Activated CD4-positive, alpha-beta T cell treated with anti-CD3 and anti-CD28 coated beads for 4 hours (primary cell): ENCODE measurements at regions not wholly inside any gene's neighbourhood (a gene's known extent, or its start where the extent isn't known, plus 50 kb on each side); places are given as distances from the start of the nearest gene placed in this dataset.
"Not testable (repeated sequence)": the region's sequence is repeated elsewhere in the genome, so short reads cannot be mapped to it uniquely, and the experiment has no call there.

ENCODE experiments used
- DNase-seq, 2 donors: peaks; one replicate each; pipeline ENCODE4 v3.0.0-alpha.2; 2020

- DNase-seq = no peak
Measured at GRCh38 chr9:33695856-33696255, 99.5 kb upstream of the PRSS3 start.

GRCh38 chr9:33697171-33697570, 98.2 kb upstream of the PRSS3 start:
- DNase-seq = no peak

GRCh38 chr9:33698267-33698666, 97.1 kb upstream of the PRSS3 start:
- no peak for DNase-seq

GRCh38 chr9:33700940-33701339, 94.4 kb upstream of the PRSS3 start:
- not testable (repeated sequence) for DNase-seq

- DNase-seq = no peak
Measured at GRCh38 chr9:33703430-33704102, 91.8 kb upstream of the PRSS3 start.

GRCh38 chr9:33705440-33705839, 89.9 kb upstream of the PRSS3 start:
- not testable (repeated sequence) for DNase-seq

GRCh38 chr9:33708441-33708840, 86.9 kb upstream of the PRSS3 start:
- DNase-seq = no peak

- no peak for DNase-seq
Measured at GRCh38 chr9:33709269-33709668, 86.1 kb upstream of the PRSS3 start.

GRCh38 chr9:33711418-33711817, 83.9 kb upstream of the PRSS3 start:
- not testable (repeated sequence) for DNase-seq

- DNase-seq = no peak
Measured at GRCh38 chr9:33714989-33715388, 80.4 kb upstream of the PRSS3 start.

GRCh38 chr9:33718987-33719386, 76.4 kb upstream of the PRSS3 start:
- DNase-seq = no peak

- peak in 1 of 2 donors; percentile 29 for DNase-seq
Measured at GRCh38 chr9:33719581-33720374, 75.6 kb upstream of the PRSS3 start.

- DNase-seq = peak; percentile 85 to 86
Measured at GRCh38 chr9:33721674-33722358, 73.5 kb upstream of the PRSS3 start.

- DNase-seq = no peak
Measured at GRCh38 chr9:33722359-33722675, 73.0 kb upstream of the PRSS3 start.

- no peak for DNase-seq
Measured at GRCh38 chr9:33728613-33729012, 66.7 kb upstream of the PRSS3 start.

- no peak for DNase-seq
Measured at GRCh38 chr9:33731142-33731541, 64.2 kb upstream of the PRSS3 start.

GRCh38 chr9:33731625-33732024, 63.7 kb upstream of the PRSS3 start:
- DNase-seq = no peak

GRCh38 chr9:33734247-33734940, 61.0 kb upstream of the PRSS3 start:
- DNase-seq = not testable (repeated sequence)

GRCh38 chr9:33734941-33735835, 60.2 kb upstream of the PRSS3 start:
- DNase-seq = not testable (repeated sequence)

- no peak for DNase-seq
Measured at GRCh38 chr9:33737811-33738606, 57.4 kb upstream of the PRSS3 start.

- no peak for DNase-seq
Measured at GRCh38 chr9:33739398-33739797, 56.0 kb upstream of the PRSS3 start.
